PC-3 (cell line): ENCODE measurements at regions not wholly inside any gene's neighbourhood (a gene's known extent, or its start where the extent isn't known, plus 50 kb on each side); places are given as distances from the start of the nearest gene placed in this dataset.

Experiments used
- ATAC-seq: fragments of 200-7000 bp; cut with Tn5 transposase; 2 replicates; pipeline ENCODE4 v1.9.1; 2020; ENCODE audit warnings: mild to moderate bottlenecking, moderate library complexity
- BruUV-seq: library from RNA; stranded (reverse); fragments of 400-500 nt; replicated peaks from 2 replicates; lab custom pipeline; 2021; lab: Mats Ljungman, UMichigan
- CTCF ChIA-PET: fragments of 300-600 bp; sonication (Branson Sonifier 250); formaldehyde crosslinking; loops from one replicate; lab custom pipeline; 2022; ENCODE audit warnings: antibody characterized with exemption; lab: Charles Lee
- POLR2A ChIA-PET: fragments of 300-600 bp; sonication (Branson Sonifier 250); formaldehyde crosslinking; loops from one replicate; lab custom pipeline; 2022; ENCODE audit warnings: antibody characterized with exemption; ENCODE audit not compliant: unreplicated experiment; lab: Charles Lee
- DNase-seq: peaks from one replicate; pipeline ENCODE4 v3.0.0-alpha.2; 2015
- H2AFZ ChIP-seq: fragments of 300-600 bp; sonication (generic); 2 replicates; pipeline ENCODE4 v1.6.0; 2016; ENCODE audit warnings: antibody characterized with exemption, low read length
- H3F3A ChIP-seq: fragments of 300-600 bp; sonication (generic); one replicate; pipeline ENCODE4 v1.6.0; 2017; ENCODE audit warnings: antibody characterized with exemption, low read length, control low read depth, mild to moderate bottlenecking; ENCODE audit not compliant: unreplicated experiment
- H3K27ac ChIP-seq: fragments of 300-600 bp; sonication (generic); 2 replicates; pipeline ENCODE4 v1.5.1; 2016; ENCODE audit warnings: mild to moderate bottlenecking, low read length
- H3K27me3 ChIP-seq: fragments of 300-600 bp; sonication (generic); 2 replicates; pipeline ENCODE4 v1.6.1; 2016; ENCODE audit warnings: low read length, mixed read lengths
- H3K36me3 ChIP-seq: fragments of 300-600 bp; sonication (generic); 2 replicates; pipeline ENCODE4 v1.6.1; 2016; ENCODE audit warnings: low read depth, mixed run types, low read length, mixed read lengths
- H3K4me1 ChIP-seq: fragments of 300-600 bp; sonication (generic); 2 replicates; pipeline ENCODE4 v1.5.1; 2016; ENCODE audit warnings: low read length; ENCODE audit not compliant: insufficient read depth
- H3K4me2 ChIP-seq: fragments of 300-600 bp; sonication (generic); 2 replicates; pipeline ENCODE4 v1.6.0; 2016; ENCODE audit warnings: low read length
- H3K4me3 ChIP-seq: fragments of 300-600 bp; sonication (generic); 2 replicates; pipeline ENCODE4 v1.5.1; 2016; ENCODE audit warnings: mild to moderate bottlenecking, low read length, mixed read lengths
- H3K79me2 ChIP-seq: fragments of 300-600 bp; sonication (generic); 2 replicates; pipeline ENCODE4 v1.6.1; 2017; ENCODE audit warnings: low read length, mixed read lengths
- H3K9ac ChIP-seq: fragments of 300-600 bp; sonication (generic); 2 replicates; pipeline ENCODE4 v1.6.0; 2016; ENCODE audit warnings: mild to moderate bottlenecking, low read length
- H3K9me2 ChIP-seq: fragments of 300-600 bp; sonication (generic); replicated peaks from 2 replicates; pipeline ENCODE4 v1.6.1; 2016; ENCODE audit warnings: mixed run types, low read length, mixed read lengths
- H3K9me3 ChIP-seq: fragments of 300-600 bp; sonication (generic); 2 replicates; pipeline ENCODE4 v1.6.1; 2016; ENCODE audit warnings: low read length, mixed read lengths
- H4K20me1 ChIP-seq: fragments of 300-600 bp; sonication (generic); 2 replicates; pipeline ENCODE4 v1.6.1; 2016; ENCODE audit warnings: low read length, mixed read lengths
- CTCF ChIP-seq: fragments of 300-600 bp; sonication (generic); conservative IDR thresholded peaks from 2 replicates; pipeline ENCODE4 v1.5.1; 2017; ENCODE audit warnings: antibody characterized with exemption, low read depth, mild to moderate bottlenecking, low read length
- EZH2 ChIP-seq: fragments of 300-600 bp; sonication (generic); IDR thresholded peaks from one replicate; pipeline ENCODE4 v1.6.1; 2017; ENCODE audit warnings: antibody characterized with exemption, mild to moderate bottlenecking, low read length; ENCODE audit not compliant: unreplicated experiment
- EZH2phosphoT487 ChIP-seq: fragments of 300-600 bp; sonication (generic); IDR thresholded peaks from 2 replicates; pipeline ENCODE4 v1.6.1; 2018; ENCODE audit warnings: mild to moderate bottlenecking, antibody characterized with exemption, low read length, borderline replicate concordance
- intact Hi-C: fragments of 100-400 bp; cut with micrococcal nuclease; formaldehyde crosslinking; loops from 2 replicates; pipeline ENCODE4 v1.9.0; 2023

- DNase-seq (no peak), ATAC-seq (no peak)
- Histone ChIP-seq H3K27ac (no peak overlapping the region), H3K4me3 (no peak overlapping the region), H3K4me2 (no peak overlapping the region), H3K9me3 (no peaks in the 10 kb centered on the region), H3K36me3 (no peaks in the 10 kb centered on the region), H2AFZ (no peak overlapping the region), H3K9me2 (no peaks in the 10 kb centered on the region), H3K79me2 (no peaks in the 10 kb centered on the region), H3F3A (no peaks in the 10 kb centered on the region), H4K20me1 (no peaks in the 10 kb centered on the region), H3K4me1 (no peaks in the 10 kb centered on the region), H3K9ac (no peak overlapping the region), H3K27me3 (no peaks in the 10 kb centered on the region)
- TF ChIP-seq CTCF (no peak), EZH2 (no peak), EZH2phosphoT487 (no peak)
- BruUV-seq, result no TSS peak
- CTCF ChIA-PET, result no interaction called here
- POLR2A ChIA-PET, result no interaction called here
- intact Hi-C loops, result no loop called here
These were observed 1700.3 kb downstream of the OTOL1 start for GRCh38 chr3:163196815-163197374.

- CTCF ChIA-PET, result no interaction called here
These were observed 1699.6 kb downstream of the OTOL1 start for GRCh38 chr3:163196245-163196644.

More at GRCh38 chr3:163196245-163196644, 1699.6 kb downstream of the OTOL1 start:
- TF ChIP-seq EZH2phosphoT487 (no peak), CTCF (no peak), EZH2 (no peak)
- Histone ChIP-seq H3K27ac (no peak overlapping the region), H3K9me2 (no peaks in the 10 kb centered on the region), H3F3A (no peaks in the 10 kb centered on the region), H3K79me2 (no peaks in the 10 kb centered on the region), H3K9ac (no peak overlapping the region), H3K36me3 (no peaks in the 10 kb centered on the region), H2AFZ (no peak overlapping the region), H4K20me1 (no peaks in the 10 kb centered on the region), H3K4me3 (no peak overlapping the region), H3K9me3 (no peaks in the 10 kb centered on the region), H3K4me2 (no peak overlapping the region), H3K27me3 (no peaks in the 10 kb centered on the region), H3K4me1 (no peaks in the 10 kb centered on the region)
- BruUV-seq, result no TSS peak
- intact Hi-C loops, result no loop called here
- POLR2A ChIA-PET, result no interaction called here
- ATAC-seq, result no peak
- no peak for DNase-seq
